GM19239 (cell line): ENCODE measurements at regions not wholly inside any gene's neighbourhood (a gene's known extent, or its start where the extent isn't known, plus 50 kb on each side); places are given as distances from the start of the nearest gene placed in this dataset.

Source experiments
- DNase-seq: peaks from one replicate; pipeline ENCODE4 v3.0.0; 2011; ENCODE audit warnings: low spot score; ENCODE audit not compliant: insufficient read length
- FAIRE-seq: peaks from 2 replicates; lab custom pipeline; 2011; peaks lifted over from hg19 to GRCh38; lab: Jason Lieb, UNC

DNA sequence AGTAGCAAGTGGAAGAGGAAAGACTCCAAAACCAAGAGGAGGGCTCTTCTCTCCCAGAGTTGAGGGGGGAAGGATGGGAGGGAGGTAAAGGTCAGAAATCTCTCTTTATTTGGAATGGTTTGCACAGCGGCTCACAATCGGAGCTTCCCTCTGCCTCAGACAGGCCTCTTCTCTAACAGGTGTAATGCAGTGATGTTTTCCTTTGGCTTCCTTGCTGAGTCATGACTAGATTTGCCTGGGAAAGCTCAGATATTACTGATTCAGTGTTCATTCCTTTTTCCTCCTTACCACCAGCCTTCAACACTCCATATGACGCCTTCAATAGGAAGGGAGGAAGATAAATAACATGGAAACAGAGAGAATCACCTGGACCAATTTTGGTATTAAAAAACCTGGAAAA, 136.6 kb downstream of the RNF152 start:
- DNase-seq (no peak), FAIRE-seq (no peak)

GRCh38 chr18:61755555-61755954, 137.3 kb downstream of the RNF152 start:
- FAIRE-seq (no peak), DNase-seq (no peak)

DNA sequence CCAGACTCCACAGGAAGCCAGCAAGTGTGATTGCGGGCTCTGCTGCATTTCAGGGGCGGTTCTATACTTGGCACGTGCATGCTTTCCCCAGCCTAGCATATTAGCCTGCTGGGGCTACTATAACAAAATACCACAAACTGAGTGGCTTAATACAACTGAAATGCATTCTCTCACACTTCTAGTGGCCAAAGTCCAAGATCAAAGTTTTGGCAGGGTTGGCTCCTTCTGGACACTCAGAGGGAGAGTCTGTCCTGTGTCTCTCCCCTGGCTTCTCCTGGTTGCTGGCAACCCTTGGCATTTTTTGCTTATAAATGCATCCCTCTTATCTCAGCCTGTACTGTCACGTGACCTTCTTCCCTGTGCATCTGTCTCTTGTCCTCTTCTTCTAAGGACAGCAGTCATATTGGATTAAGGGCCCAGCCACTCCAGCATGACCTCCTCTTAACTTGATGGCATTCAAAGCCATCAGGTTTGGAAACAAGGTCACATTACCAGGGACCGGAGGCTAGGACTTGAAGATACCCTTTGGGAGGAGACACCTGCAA, 138.7 kb downstream of the RNF152 start:
- FAIRE-seq (no peak), DNase-seq (no peak)

GRCh38 chr18:61753373-61753772, 139.4 kb downstream of the RNF152 start:
- FAIRE-seq: no peak
- no peak for DNase-seq

GRCh38 chr18:61752973-61753372, 139.8 kb downstream of the RNF152 start:
- FAIRE-seq: no peak
- no peak for DNase-seq

GRCh38 chr18:61750840-61751668, 141.8 kb downstream of the RNF152 start:
- no peak for DNase-seq
- no peak for FAIRE-seq

- DNase-seq (no peak), FAIRE-seq (no peak)
Measured at GRCh38 chr18:61749546-61749945, 143.3 kb downstream of the RNF152 start.

DNA sequence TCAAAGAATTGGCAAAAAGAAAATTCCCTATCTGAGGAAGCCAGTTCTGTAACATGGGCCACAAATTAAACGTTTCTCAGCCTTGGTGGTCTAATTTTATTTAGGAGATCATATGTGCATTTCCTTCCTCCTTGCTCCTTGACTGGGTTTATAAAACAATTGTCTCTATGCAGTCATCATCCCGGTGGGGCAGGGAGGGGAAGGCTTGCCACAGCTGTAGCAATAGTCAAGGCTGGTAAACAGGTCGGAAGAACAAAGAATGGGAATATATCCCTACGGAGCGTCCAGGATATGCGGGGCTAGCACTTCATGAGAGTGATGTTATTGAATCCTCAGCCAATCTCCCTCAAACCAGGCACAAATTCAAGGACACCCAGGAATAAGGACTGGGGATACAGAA, 143.8 kb downstream of the RNF152 start:
- no peak for FAIRE-seq

DNA sequence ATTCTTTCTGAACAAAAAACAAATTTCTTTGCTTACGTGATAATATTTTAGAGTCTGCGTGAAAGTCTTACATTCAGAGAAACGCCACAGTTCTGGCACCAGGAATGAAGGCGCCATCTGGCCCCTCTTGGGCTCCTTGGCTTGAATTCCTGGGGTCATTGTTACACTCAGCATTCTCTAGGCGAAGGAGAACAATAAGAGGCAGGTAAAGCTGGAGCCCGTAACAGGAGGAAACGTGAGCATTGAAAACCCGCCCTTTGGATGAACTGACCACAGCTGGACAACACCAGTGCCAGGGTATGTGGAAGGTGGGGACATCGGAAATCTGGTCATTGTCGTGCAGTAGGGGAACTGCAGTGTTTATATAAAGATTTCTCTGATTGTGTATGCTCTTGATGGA, 144.8 kb downstream of the RNF152 start:
- FAIRE-seq: no peak
- DNase-seq: no peak

More for the DNA sequence above, 143.8 kb downstream of the RNF152 start:
- no peak for DNase-seq

DNA sequence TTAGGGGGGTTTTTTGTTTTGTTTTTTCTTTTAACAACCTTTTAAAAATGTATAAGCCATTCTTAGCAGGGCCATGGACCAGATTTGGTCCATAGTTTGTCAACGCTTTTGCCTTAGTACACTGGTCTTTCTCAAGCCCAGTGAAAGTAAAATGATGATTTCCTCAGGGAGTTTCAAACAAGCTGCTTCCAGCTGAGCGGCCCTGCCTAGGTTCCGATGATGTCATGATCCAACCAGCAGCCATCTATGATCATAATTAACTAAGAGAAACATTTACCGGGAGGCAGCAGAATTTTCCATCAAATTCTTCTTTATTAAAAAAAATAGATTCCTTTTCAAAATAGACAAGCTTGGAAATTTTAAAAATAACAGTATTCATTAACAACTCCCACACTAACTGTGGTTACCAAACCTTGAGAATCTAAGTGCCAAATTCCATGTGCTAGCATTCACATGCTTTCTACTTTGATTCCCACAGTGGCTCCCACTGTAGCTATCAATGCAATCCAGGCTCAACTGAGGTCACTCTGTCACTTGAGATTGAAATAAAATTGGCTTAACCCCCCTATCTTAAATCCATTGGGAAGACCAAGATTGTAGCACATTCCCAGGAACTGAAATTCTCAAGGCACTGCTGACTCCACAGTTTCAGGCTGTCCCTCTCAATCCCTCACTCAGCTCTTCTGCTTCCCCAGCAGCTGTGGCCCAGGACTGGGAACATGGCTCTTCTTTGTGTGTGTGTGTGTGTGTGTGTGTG, 148.9 kb downstream of the RNF152 start:
- FAIRE-seq (no peak), DNase-seq (no peak)

GRCh38 chr18:61742565-61743429, 150.0 kb downstream of the RNF152 start:
- no peak for FAIRE-seq
- DNase-seq: no peak

DNA sequence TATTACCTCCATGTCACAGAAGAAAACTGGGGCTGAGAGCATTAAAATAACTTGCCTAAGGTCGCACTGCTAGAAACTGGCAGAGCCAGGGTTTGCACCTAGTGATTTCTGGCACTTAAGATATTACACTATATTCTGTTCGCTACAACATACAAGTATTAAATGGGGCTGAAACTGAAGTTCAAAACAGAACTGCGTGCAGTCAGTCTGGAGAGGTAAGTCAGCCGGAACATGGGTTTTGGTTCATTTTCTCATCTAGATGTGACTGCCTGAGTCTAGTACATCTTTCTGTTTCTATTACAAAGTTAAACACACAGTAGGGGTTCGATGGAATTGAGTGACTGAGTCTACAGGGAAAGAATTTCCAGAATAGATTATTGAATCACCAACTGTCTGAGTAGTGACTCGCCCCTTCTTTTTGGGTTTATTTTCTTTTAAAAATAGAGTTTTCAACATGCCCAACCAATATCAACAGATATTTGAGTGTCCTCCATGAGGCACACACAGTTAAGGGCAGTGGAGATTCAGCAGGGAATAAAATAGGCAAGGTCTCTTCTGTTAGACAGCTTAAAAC, 150.8 kb downstream of the RNF152 start:
- FAIRE-seq: no peak

GRCh38 chr18:61738488-61738887, 154.3 kb downstream of the RNF152 start:
- FAIRE-seq: no peak
- DNase-seq: no peak

More for the DNA sequence above, 150.8 kb downstream of the RNF152 start:
- no peak for DNase-seq

GRCh38 chr18:61738042-61738441, 154.8 kb downstream of the RNF152 start:
- FAIRE-seq: no peak
- no peak for DNase-seq

GRCh38 chr18:61736133-61736532, 156.7 kb downstream of the RNF152 start:
- FAIRE-seq (no peak), DNase-seq (no peak)

GRCh38 chr18:61735564-61736102, 157.2 kb downstream of the RNF152 start:
- no peak for FAIRE-seq
- no peak for DNase-seq

DNA sequence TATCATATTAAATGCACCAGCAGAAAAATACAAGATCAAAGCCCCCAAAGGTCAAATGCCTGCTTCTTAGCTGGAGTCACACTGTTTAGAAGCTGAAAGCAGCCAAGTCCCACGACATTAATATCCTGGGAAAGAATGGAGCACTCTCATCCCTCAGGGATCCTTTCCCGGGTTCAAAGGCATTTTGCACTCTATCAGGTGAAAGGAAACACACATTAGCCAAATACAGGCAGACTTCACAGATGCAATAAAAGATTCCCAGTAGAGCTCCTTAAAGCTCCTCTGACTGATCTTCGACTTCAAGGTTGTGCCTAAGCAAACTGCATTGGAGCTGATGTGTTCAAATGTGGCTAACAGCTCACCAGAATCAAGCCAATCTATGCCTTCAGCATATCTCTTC, 158.4 kb downstream of the RNF152 start:
- DNase-seq (no peak), FAIRE-seq (no peak)

DNA sequence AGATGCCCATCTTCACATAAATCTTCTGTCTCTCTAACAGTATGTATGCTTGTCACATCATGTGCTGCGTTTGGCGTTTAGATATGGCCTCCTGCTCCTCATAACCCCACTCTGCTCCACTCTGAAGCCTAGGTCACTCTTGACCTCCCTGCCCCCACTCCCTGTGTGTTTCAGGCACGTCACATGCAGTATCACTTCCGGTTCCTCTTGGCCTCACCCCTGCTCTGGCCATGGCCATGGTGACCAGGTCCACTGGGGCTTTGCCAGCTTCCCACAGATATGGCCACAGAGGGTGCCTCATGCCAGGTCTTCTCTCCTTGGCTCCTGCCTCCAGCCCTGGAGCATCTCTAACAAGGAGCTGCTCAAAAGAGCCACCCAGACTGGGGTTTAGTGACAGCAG, 160.0 kb downstream of the RNF152 start:
- FAIRE-seq (no peak), DNase-seq (no peak)

DNA sequence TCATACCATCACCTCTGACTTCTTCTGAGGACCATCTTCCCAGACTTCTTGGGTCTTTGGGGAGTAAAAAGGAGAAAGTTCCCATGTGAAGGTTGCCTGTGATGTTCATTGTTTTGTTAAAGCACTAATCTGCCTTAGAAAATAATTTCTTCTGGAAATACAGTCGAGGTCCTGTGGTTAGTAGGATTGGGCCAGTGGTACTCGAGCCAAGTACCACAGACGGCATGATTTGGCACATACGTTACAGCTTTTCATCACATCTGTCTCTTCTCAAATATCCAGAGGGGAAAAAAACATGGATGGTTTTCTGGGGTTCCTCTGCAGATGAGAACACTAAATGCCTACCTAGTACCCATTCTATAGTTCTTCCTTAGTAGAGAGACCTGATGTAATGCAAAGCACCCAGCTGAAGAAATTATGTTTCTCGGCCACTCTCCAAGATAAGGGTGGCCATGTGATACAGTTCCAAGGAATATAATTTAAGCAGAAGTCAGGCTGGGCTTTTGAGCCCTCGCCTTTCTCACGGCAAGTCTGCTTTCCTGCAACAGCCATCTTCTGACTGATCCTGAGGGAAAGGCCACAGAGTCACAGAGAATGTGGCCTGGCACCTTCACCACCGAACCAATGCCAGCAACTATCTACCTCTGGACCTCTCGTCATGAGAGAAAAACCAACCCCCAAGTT, 161.0 kb downstream of the RNF152 start:
- FAIRE-seq (no peak), DNase-seq (no peak)
